Kasumi-1 (cell line): ENCODE measurements at regions not wholly inside any gene's neighbourhood (a gene's known extent, or its start where the extent isn't known, plus 50 kb on each side); places are given as distances from the start of the nearest gene placed in this dataset.
A peak's percentile ranks its signal among the peaks of the same experiment; 100 is the strongest.

Source experiments
- DNase-seq, 2 experiments: peaks; one replicate each; lab custom pipeline; 2025; lab: John Stamatoyannopoulos, UW

DNA sequence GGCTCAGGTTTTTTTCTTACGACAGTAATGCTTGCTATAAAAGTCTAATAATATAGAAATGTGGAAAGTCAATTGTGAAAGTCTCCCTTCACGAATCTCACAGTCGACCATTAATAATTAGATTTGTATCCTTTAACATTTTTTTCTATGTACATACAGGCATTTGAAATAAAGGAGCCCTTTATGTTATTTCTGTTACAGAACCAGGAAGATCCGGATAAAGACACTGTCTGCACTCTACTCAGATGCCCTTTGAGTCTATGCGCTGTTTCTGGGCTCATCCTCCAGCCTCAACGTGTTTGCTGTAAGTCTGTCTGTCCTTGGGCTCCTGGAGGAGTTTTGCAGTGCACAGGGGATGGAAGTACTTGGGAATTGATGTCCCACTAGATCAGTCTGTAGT lies 212.2 kb upstream of the ATP2B1 start:
- no peak for DNase-seq

DNA sequence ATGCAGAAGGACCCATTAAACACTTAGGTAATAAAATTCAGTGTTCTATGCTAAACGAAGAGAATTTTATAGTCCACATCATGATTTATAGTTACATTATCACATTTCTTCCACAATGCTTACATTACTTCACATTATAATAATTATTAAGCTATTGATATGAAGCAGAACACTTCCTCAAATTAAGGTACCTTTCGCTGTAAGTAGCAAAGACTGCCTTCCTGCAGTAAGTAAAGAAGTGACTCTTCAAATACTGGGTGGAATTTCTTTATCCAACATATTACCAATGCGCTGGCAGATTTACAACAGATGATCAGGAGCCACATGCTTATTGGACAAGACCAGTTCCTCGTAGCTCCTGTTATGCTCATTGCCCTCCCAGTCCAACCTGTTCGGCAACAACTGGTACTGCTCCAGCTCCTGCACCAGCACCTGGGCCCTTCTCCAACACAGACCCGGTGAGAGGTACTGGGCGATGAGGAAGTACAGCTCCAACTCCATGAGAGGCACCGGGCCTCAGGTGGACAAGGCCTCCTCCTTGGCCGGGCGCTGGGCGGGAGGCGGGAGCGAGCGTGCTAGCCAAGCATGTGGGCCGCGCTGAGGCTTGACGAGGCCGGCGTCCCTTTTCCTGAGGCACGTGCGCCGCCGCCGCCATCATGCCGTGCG lies 210.7 kb upstream of the ATP2B1 start:
- no peak for DNase-seq

DNA sequence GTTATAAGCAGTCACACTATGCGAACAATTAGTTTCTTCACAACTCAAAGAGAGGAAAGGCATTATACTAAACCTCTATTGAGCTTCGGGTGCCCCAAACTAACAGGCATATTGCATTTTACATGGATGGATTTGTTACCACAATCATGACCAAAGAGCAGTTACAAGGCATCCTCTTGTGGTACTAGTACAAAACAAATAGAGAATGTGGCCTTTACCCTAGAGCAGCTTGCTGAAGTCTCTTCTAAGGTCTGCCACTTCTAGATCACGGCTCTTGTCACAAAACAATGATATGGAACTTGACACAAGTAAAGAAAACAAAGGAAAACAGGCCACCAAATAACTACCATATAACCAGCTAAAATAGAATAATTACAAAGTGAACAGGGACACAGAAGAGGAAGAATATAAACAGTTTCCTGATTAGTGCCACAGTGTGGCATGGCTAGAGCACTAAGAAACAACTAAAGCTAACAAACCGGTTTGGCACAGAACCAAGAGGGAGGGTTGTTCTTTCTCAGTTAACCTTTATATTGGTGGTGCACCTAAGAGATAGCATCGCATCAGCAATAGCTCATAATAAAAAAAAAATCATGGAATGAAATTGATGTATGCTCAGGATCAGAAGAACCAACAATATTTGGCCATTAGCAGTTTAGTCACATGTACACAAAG lies 209.7 kb upstream of the ATP2B1 start:
- DNase-seq = no peak

DNA sequence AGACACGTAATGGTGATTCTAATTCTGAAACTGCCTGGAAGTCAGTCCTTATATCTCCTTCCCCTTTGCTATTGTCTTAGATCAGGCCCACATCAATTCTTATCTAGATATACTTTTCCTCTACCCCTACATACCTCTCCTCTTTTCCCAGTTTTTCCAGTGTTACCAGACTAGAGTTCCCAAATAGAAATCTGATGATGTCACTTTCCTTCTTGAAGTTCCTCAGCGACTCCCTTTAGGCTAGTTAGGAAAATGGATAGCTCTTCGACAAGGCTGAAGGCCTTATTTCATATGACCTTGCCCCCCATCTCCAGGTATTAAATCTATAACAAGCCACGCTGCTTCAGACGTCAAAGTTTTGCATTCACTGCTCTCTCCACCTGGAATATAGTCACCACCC lies 201.1 kb upstream of the ATP2B1 start:
- DNase-seq = no peak

DNA sequence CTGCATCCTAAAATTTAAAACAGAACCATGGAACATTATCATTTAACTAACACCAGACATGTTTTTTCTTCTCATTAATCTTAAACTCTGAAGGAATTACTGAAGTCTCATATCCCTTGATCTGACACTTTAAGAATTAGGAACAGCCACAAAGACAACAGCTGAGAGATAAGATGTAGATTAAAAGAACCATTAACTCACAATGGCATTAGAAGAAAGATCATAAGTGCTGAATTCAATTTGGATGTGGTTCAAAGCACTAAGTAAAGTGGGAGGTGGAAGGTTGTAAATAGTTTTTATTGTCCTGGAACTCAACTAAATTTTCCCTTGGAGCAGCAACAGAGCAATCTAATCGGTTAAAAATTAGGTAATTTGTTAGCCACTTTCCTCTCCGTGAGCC lies 199.0 kb upstream of the ATP2B1 start:
- DNase-seq = no peak

DNA sequence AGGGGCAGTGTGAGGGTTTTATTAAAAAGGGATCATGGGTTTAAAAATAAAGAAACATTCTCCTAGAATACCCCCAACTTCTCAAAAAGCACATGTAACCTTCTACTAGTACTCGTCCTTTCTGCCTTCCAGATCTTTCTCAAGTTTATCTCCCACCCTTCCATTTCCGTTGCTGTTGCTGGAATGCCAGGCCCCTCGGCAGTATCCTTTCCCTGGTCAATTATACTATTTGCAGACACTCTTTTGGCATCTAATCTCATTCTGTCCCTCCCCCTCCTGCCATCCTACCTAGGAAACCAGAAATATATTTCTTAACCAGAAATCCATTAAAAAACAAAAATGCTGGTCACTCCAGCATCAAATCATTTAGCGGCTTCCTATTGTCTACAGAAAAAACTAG lies 198.2 kb upstream of the ATP2B1 start:
- DNase-seq = no peak

DNA sequence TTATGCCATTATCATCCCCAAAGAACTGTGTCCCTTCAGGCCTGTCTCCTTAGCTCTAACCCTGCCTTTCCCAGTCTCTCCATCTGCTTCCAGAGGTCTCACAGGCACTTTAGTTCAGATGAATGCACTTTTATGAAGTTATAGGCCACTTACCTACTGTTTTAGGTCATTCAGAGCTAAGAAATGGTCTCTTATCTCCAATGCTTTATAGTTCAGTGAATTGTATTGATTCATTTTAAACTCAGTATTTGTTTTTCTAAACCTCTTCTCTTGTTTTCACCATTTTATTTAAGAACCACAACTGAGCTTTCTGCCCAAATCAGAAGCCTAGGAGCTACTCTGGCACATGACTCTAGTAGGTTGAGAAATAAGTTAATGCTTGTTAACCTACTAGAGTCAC lies 197.5 kb upstream of the ATP2B1 start:
- DNase-seq = no peak

DNA sequence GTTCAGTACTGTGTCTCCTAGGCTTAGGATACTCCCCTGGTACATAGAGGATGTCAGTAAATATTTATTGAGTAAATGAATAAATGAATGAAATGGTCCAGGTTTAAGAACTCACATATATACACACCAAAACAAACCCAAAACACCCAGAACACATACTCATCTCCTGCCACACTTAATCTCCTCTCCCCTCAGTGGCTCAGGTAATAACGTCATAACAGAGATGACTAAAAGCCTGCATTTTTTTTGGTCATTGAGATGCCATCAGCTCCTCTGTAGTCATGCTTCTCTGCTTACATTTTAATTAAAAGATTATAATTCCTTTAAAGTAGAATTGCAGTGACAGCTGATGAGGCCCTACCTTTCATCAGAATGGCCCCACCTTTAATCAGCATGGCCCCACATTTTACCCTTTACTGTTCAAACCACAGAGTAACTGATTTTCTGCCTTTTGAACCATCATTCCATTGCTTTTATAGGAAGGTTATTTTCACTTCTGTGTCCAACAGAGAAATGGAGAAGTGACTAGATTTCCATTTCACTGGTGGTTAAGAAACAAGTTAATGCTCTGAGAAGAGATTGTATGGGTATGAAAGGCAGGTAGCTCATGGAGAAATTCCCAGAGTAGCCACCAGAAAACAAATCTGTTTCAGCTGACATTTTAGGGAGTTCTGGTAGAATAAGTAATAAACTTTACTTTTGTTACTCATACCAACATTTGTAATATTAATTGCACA lies 193.4 kb upstream of the ATP2B1 start:
- no peak for DNase-seq

DNA sequence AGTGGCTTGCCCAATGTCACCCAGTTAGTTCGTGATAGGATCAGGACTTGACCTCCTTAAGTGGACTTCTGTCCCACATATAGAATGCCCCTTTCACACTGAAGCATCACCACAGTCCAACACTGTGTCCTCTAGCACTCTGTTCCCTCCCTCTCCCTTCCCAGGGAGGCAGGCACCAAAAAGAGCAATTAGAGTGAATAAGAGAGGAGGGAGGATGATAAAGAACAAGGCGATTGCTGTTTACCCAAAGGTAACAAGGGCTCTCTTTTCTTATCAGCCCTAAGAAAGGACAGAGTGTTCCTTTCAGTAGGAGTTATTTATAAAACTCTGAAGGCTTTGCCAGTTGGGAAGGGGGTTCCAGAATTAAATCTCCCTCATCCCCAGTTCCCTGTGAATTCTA lies 192.7 kb upstream of the ATP2B1 start:
- no peak for DNase-seq

DNA sequence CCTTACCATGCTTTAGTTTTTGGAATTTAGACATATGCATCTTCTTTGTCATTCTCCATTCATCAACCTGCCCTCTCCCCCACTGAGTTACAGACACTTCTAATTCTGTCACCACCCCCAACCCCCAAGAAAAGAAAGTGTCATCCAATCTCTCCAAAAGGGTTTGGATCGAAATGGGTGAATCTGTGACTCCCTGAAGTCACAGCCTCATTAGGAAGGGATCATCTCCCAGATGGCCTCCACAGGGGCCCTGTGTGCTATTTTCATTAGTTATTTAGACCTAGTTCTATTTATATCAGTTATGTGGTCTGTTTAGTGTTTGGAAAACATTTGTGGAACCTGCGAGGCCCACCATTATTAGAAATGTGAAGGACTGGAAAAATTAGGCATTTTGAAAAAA lies 191.0 kb upstream of the ATP2B1 start:
- no peak for DNase-seq

DNA sequence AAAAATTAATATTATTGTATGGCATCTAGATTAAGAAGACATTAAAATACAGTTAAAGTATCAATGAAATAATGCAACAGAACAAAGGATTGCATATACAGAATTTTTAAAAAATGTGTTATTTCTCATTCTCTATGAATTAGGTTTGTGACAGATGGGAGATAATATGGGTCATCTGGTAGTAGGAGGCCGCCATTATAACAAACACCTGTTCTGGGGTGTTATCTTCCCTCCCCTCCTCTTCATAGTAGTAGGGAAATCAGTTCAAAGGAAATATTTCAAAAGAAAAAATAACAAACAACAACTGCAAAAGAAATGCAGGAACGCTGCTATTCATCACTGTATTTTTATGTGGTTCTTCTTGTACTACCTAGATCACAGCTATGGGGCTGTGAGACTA lies 187.0 kb upstream of the ATP2B1 start:
- DNase-seq = no peak

DNA sequence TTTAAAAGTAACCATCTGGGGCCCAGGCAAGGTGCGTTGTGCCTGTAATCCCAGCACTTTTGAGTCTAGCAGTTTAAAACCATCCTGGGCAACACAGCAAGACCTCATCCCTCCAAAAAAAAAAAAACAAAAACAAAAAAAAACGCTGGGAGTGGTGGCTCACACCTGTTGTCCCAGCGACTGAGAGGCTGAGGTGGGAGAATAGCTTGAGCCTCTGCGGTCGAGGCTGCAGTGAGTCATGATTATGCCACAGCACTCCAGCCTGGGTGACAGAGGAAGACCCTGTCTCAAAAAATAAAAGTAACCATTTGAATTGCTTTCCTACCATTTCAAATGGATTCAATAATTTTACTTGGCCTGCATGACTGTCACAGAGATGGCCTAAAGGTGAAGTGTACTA lies 186.5 kb upstream of the ATP2B1 start:
- DNase-seq = no peak

DNA sequence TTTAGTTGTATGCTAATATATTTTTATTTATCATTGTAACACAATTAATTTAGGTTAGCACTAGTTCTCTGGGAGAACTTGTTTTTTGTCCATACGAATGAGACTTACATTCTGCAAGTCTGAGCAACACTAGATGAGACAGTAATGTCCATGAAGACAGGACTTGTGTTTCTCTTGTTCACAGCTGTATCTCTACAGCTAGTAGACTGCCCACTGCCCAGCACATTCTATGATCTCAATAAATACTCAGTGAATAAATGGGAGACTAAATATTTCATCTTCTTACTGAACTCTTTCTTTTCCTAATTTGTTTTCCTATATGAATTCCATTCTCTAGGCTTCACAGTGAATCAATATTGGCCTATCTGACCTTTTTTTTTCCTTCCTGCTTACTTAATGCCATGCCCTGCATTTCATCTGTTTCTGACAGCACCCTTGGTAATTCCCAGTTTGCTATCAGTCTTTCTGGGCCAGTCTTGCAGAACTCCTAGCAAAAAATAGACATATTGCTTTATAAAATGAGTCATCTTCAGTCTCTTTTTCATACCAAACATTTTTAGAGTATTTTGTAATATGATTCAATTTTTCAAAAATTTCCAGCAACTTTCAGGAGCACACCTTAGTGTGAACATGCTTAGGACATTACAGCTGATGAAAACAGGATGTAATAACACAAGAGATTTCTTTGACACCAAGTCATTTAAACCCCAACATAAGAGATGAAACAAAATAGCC lies 185.5 kb upstream of the ATP2B1 start:
- no peak for DNase-seq

DNA sequence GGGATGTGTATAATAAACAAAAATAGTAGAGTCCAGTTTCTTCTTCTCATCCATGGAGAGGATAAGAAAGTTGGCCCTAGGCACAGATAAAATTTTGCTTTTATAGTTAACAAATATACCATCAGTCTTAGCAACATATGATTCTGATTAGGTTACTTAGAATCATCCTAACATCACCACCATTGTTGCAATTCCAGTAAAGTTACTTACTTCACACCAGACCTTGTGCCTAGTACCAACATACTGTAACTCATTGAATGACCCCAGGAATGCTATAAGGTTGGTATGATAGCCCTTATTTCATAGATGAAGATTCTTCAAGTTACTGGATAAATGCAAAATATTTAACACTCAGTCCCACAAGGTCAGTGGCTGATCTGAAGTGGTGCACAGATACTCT lies 183.8 kb upstream of the ATP2B1 start:
- no peak for DNase-seq

DNA sequence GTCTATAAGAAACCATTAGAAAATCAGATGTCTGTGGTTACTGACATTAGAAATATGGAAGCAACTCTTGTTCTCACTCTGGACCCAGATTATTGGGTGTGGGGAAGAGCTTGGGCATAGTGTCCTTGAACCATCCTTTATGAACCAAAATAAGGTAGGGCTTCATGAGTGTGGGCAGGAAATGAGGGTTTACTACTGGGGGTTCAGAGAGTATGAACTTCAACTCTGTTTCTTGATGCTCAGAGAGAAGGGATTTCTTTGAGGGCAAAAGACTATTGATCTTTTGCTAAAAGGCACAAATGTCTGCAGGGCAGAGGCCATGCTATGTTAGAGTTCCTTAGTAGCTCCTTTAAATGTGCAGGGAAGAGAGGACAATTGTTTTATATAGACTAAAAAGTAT lies 183.3 kb upstream of the ATP2B1 start:
- no peak for DNase-seq

DNA sequence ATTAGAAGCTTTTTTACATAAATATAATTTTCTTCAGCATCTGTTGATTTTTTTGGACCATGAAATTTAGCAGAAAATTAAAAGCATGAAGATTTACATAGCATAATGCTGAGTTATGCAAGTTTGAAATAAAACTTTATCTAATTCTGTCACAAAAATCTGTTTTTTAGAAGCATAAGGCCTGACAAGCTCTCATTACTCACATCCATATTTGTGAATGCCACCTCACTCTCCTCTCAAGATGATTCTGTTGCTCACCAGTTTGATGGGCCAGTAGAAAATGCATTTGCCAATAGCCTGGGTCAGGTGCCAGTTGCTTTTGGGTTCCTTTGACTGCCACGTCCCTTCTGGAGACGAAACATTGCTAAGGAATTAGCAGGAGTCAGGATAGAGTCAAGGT lies 181.5 kb upstream of the ATP2B1 start:
- no peak for DNase-seq

DNA sequence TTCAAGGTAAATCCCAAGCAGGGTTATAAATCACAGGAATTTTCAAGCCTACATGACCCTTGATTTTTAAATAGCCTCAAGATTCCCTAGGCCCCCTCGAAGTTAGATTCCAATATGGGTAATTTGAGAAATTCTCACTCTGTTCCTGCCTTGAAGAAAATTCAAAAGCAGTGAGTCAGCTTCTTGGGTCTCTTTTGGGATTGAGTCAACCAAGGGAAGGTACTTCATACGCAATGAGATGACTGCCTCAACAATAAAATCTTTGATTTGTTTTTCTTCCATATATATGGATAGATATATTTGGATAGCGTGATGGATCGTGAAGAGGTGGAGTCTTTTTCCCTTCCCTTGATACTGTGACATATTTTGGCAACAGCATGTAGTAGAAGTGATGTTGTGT lies 180.4 kb upstream of the ATP2B1 start:
- no peak for DNase-seq

DNA sequence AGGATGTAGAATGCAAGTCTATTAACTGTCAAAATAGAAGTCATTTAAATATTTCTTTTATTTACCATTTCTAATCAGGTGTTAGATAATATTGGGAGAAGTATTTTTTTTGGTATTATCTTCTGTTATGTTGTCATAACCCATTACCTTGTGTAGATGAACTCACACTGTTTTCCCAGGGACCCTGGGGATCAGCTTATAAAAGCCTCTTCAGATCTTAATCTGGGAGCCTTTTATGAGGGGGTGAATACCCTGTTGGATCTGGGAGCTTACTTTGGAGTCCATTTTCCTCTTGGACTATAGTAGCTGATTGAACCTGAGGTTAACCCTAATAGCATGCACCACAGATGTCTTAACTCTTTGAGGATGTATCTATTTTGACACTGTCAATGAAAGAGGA lies 176.3 kb upstream of the ATP2B1 start:
- DNase-seq = no peak

DNA sequence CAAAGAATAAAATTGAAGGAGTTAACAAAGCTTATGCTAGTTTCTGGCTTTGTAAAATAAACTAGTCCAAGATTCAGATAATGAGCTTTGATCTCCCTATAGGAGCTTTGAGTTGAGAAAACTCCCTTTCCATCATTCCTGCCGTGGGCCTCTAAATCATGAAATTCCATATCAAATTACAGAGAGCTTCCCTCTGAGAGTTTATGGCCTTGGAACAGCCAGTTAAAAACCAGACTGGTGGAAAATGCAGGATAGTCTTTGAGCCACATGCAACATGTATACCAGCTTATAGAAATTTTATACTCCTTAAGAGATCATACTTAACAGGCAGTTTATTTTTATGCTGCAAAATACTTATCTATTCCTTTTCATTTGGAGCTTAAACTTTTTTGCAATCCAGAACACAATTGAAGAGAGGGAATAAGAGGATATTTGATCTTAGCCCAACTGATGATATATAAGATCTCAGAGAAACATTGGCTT lies 175.8 kb upstream of the ATP2B1 start:
- DNase-seq = no peak

DNA sequence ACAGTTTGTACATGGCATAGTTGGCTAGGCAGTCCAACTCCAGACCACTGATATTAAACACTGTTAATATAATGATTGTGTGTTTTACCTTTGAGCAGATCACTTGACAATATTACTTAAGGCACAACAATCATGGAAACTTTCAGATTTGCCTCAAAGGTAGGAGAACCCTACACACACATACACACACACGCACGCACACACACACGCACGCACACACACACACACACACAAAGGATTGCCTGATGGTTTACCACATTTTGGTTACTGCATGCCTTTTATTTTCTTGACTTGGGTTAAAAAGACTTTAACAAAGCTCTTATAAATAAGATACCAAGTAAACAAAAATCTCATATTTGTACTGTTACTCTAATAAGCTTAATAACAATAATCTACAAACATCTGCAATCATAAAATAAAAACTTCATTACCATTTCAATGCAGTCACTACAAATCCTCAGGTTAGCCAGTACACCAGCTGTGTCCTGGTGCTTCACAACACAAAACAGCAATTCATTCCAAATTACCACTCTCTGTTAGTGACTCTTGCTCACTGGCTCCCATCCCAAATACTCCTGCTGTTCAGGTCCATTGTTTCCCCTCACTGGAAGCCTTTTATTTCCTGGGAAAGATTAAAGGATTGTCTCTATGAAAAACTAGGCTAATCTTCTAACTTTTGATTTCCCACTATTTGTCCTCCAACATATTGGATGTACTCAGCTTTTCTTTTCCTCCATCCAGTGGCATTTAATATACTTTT lies 175.2 kb upstream of the ATP2B1 start:
- no peak for DNase-seq

DNA sequence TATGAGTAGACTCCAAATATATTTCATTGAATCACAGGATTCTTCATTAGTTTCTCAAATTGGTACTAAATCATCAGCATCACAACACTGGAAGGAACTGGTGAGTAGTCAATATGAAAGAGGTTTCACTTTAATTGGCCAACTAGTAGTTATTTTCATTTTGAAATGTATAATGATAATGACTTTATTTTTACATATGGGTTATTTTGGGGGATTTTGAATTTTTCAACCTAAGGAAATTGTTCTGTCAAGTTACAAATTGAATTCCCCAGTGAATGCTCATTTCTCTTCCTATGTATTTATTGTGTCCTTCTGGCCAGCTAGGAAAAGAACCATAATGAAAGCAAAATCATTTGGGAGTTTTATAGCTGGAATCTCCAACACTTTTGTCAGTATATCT lies 174.2 kb upstream of the ATP2B1 start:
- no peak for DNase-seq

DNA sequence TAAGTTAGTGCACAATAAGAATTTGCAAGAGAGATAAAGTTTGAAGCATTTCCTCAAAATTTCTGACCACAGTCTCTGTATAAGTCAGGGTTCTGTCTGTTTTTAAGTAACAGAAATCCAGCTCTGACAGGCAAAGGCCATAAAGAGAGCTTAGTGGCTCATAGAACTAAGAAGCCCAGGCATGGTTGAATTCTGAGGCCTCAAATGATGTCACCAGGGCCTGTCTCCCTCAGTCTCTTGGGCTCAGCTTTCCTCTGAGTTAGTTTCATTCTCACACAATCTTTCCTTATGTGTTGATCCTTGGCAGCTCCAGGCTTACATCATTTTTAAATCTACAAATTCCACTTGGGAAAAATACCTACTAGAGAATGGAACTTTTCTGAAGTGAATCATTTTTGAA lies 173.4 kb upstream of the ATP2B1 start:
- DNase-seq = peak in 1 of 2 experiments; percentile 6
